Gastrocnemius medialis (tissue), 4 donors: ENCODE measurements at regions not wholly inside any gene's neighbourhood (a gene's known extent, or its start where the extent isn't known, plus 50 kb on each side); places are given as distances from the start of the nearest gene placed in this dataset.

Experiments used
- POLR2A ChIP-seq, 2 donors: fragments of 450-650 bp; IDR thresholded peaks; one replicate each; pipeline ENCODE4 v1.6.1; 2017; ENCODE audit warnings: antibody characterized with exemption in 2 of 2, mild to moderate bottlenecking in 2 of 2, moderate library complexity in 2 of 2
- TF ChIP-seq, protein P1 (sequence below), 5 experiments: fragments of 450-650 bp in 3 of 5; fragments of 200-600 bp in 2 of 5; sonication (generic) in 2 of 5; IDR thresholded peaks in 4 of 5; conservative IDR thresholded peaks in 1 of 5; 1 replicate in 4 of 5; 2 replicates in 1 of 5; pipeline ENCODE4 v1.5.1; 2016 to 2019; ENCODE audit warnings: antibody characterized with exemption in 5 of 5, mild to moderate bottlenecking in 3 of 5, moderate library complexity in 3 of 5

DNA sequence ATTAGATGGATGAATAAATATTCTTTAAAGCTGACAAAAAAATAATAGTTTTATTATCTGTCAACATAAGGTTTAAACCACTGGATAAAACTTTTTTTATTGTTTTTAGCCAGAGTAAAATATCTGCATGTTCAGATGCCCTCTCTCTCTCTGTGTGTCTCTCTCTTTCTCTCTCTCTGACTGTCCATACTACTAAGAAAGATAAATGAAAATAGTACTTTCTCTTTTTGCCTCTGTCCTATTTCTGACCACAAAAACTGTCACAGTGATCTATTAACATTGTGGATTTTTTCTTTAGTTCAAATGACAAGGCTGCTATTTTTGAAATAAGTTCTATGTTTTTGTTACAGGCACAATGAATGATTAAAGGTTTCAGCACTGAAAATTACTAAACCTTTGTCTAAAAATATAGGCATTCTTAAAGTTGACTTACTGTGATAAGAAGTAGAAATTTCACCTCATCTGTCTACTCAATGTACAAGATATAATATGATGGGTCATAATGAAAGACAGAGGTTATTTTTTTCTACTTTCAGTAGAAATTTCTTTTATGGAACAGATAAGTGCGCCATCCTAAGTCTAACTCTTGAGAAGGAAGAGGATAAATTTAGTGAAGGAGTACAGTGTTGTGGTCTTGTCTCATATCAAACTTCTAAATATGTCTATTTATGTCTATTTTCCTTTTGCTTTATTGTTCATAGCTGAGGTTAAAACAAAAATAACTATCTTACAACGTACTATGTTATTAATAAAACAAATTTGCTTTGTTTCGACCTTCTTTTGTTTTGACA is 341.9 kb upstream of the EYS start:
- TF ChIP-seq, protein P1, sequence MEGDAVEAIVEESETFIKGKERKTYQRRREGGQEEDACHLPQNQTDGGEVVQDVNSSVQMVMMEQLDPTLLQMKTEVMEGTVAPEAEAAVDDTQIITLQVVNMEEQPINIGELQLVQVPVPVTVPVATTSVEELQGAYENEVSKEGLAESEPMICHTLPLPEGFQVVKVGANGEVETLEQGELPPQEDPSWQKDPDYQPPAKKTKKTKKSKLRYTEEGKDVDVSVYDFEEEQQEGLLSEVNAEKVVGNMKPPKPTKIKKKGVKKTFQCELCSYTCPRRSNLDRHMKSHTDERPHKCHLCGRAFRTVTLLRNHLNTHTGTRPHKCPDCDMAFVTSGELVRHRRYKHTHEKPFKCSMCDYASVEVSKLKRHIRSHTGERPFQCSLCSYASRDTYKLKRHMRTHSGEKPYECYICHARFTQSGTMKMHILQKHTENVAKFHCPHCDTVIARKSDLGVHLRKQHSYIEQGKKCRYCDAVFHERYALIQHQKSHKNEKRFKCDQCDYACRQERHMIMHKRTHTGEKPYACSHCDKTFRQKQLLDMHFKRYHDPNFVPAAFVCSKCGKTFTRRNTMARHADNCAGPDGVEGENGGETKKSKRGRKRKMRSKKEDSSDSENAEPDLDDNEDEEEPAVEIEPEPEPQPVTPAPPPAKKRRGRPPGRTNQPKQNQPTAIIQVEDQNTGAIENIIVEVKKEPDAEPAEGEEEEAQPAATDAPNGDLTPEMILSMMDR (IDR thresholded peaks at IDR 0.05 in 4 of 5, conservative IDR thresholded peaks at IDR 0.05 in 1 of 5): no peak
- no peak for TF ChIP-seq POLR2A (IDR thresholded peaks at IDR 0.05)
